HEK293 (cell line): ENCODE measurements at regions not wholly inside any gene's neighbourhood (a gene's known extent, or its start where the extent isn't known, plus 50 kb on each side); places are given as distances from the start of the nearest gene placed in this dataset.

Experiments
- CTCF ChIA-PET: fragments of 350-600 bp; formaldehyde crosslinking; extraction: SDS; loops from one replicate; lab custom pipeline; 2021; ENCODE audit warnings: antibody characterized with exemption; lab: Yijun Ruan, JAX
- POLR2A ChIA-PET: fragments of 300-600 bp; formaldehyde crosslinking; extraction: SDS; loops from one replicate; lab custom pipeline; 2020; ENCODE audit warnings: antibody characterized with exemption, inconsistent platforms; lab: Yijun Ruan, JAX
- H3K27ac ChIP-seq: fragments of 200-500 bp; sonication (Bioruptor generic); 2 replicates; pipeline ENCODE4 v1.5.1; 2014; ENCODE audit warnings: low read depth, low read length, control low read depth, inconsistent platforms; ENCODE audit errors: extremely low read depth
- H3K36me3 ChIP-seq, 2 experiments: fragments of 200-500 bp in 1 of 2; sonication (Bioruptor generic) in 1 of 2; 1 replicate in 1 of 2; 2 replicates in 1 of 2; pipeline ENCODE4 v1.5.1; 2014 to 2017; ENCODE audit warnings: inconsistent platforms in 2 of 2, low read length in 2 of 2; ENCODE audit not compliant: control insufficient read depth in 2 of 2, insufficient read depth in 1 of 2
- H3K4me1 ChIP-seq: fragments of 200-500 bp; sonication (Bioruptor generic); 2 replicates; pipeline ENCODE4 v1.5.1; 2014; ENCODE audit warnings: mild to moderate bottlenecking, low read length, inconsistent platforms; ENCODE audit not compliant: control insufficient read depth, insufficient read depth
- H3K4me3 ChIP-seq: 2 replicates; pipeline ENCODE4 v1.5.1; 2011; ENCODE audit warnings: low read depth, mild to moderate bottlenecking, control low read depth, low read length, moderate library complexity
- H3K9me3 ChIP-seq: fragments of 200-500 bp; sonication (Bioruptor generic); 2 replicates; pipeline ENCODE4 v1.5.1; 2014; ENCODE audit warnings: low read depth, low read length, inconsistent platforms; ENCODE audit not compliant: control insufficient read depth, insufficient read depth
- BCL11A ChIP-seq: fragments of 450-650 bp; formaldehyde crosslinking; IDR thresholded peaks from 2 replicates; pipeline ENCODE4 v1.5.1; 2016; ENCODE audit warnings: low read depth, missing biosample characterization, missing genetic modification characterization
- PRDM4 ChIP-seq: fragments of 450-650 bp; formaldehyde crosslinking; IDR thresholded peaks from 2 replicates; pipeline ENCODE4 v1.5.1; 2017; ENCODE audit warnings: missing biosample characterization, missing genetic modification characterization
- SCRT1 ChIP-seq: fragments of 450-650 bp; formaldehyde crosslinking; IDR thresholded peaks from 2 replicates; pipeline ENCODE4 v1.5.1; 2016; ENCODE audit warnings: missing biosample characterization, missing genetic modification characterization, borderline replicate concordance
- ZBTB10 ChIP-seq: fragments of 450-650 bp; formaldehyde crosslinking; IDR thresholded peaks from 2 replicates; pipeline ENCODE4 v1.5.1; 2016; ENCODE audit warnings: missing biosample characterization, missing genetic modification characterization
- ZBTB6 ChIP-seq: fragments of 450-650 bp; formaldehyde crosslinking; IDR thresholded peaks from 2 replicates; pipeline ENCODE4 v1.5.1; 2017; ENCODE audit warnings: missing biosample characterization, missing genetic modification characterization
- ZFHX2 ChIP-seq: fragments of 450-650 bp; formaldehyde crosslinking; conservative IDR thresholded peaks from 2 replicates; pipeline ENCODE4 v1.5.1; 2016; ENCODE audit warnings: missing biosample characterization, missing genetic modification characterization
- ZNF10 ChIP-seq: fragments of 450-650 bp; formaldehyde crosslinking; IDR thresholded peaks from 2 replicates; pipeline ENCODE4 v1.5.1; 2017; ENCODE audit warnings: missing biosample characterization, missing genetic modification characterization
- ZNF140 ChIP-seq: fragments of 450-650 bp; formaldehyde crosslinking; IDR thresholded peaks from 2 replicates; pipeline ENCODE4 v1.5.1; 2016; ENCODE audit warnings: missing biosample characterization, missing genetic modification characterization
- ZNF16 ChIP-seq: fragments of 450-650 bp; formaldehyde crosslinking; IDR thresholded peaks from 2 replicates; pipeline ENCODE4 v1.5.1; 2016; ENCODE audit warnings: low read depth, missing biosample characterization, missing genetic modification characterization
- ZNF214 ChIP-seq: fragments of 450-650 bp; formaldehyde crosslinking; IDR thresholded peaks from 2 replicates; pipeline ENCODE4 v1.5.1; 2017; ENCODE audit warnings: missing biosample characterization, mild to moderate bottlenecking, missing genetic modification characterization, borderline replicate concordance
- ZNF280D ChIP-seq: fragments of 450-650 bp; formaldehyde crosslinking; IDR thresholded peaks from 2 replicates; pipeline ENCODE4 v1.5.1; 2016; ENCODE audit warnings: missing biosample characterization, missing genetic modification characterization
- ZNF510 ChIP-seq: fragments of 450-650 bp; formaldehyde crosslinking; IDR thresholded peaks from 2 replicates; pipeline ENCODE4 v1.5.1; 2018; ENCODE audit warnings: mild to moderate bottlenecking, missing genetic modification characterization, missing biosample characterization; ENCODE audit not compliant: insufficient replicate concordance
- ZNF514 ChIP-seq: fragments of 450-650 bp; formaldehyde crosslinking; IDR thresholded peaks from 2 replicates; pipeline ENCODE4 v1.5.1; 2016; ENCODE audit warnings: missing biosample characterization, missing genetic modification characterization
- ZNF521 ChIP-seq: fragments of 450-650 bp; formaldehyde crosslinking; IDR thresholded peaks from 2 replicates; pipeline ENCODE4 v1.5.1; 2017; ENCODE audit warnings: missing biosample characterization, mild to moderate bottlenecking, missing genetic modification characterization
- ZNF707 ChIP-seq: fragments of 450-650 bp; formaldehyde crosslinking; IDR thresholded peaks from 2 replicates; pipeline ENCODE4 v1.5.1; 2016; ENCODE audit warnings: missing biosample characterization, missing genetic modification characterization
- TF ChIP-seq, protein P1 (sequence below): fragments of 450-650 bp; formaldehyde crosslinking; IDR thresholded peaks from 2 replicates; pipeline ENCODE4 v1.5.1; 2016; ENCODE audit warnings: missing biosample characterization, missing genetic modification characterization
- TF ChIP-seq, protein P2 (sequence below): fragments of 450-650 bp; formaldehyde crosslinking; IDR thresholded peaks from 2 replicates; pipeline ENCODE4 v1.5.1; 2016; ENCODE audit warnings: missing biosample characterization, missing genetic modification characterization, low read depth

DNA sequence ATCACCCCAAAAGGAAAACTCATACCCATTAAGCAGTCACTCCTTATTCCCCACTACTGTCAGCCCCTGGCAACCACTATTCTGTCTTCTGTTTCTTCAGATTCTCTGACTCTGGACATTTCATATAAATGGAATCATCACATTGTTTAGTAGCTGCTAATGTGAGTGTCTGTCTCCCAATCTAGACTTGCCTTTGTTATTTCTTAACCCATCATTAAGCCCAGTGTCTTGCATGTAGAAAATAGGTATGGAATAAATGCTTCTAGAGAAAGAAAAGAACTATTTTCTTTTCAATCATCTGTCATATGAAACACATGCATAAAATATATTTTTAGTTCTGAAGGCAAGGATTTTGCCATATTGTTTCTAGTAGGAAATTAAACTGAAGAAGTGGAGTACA, 610.0 kb downstream of the PLPP3 start:
- no peak overlapping the region for H3K4me3 ChIP-seq
- POLR2A ChIA-PET = no interaction called here
- H3K36me3 ChIP-seq = no peaks in the 10 kb centered on the region
- no peak overlapping the region for H3K27ac ChIP-seq
- TF ChIP-seq ZNF521 (tag by site-specific recombination) (no peak), ZBTB10 (tag by site-specific recombination) (no peak), ZNF707 (tag by site-specific recombination) (no peak), ZNF140 (tag by site-specific recombination) (no peak), BCL11A (no peak)
- TF ChIP-seq, protein P1, sequence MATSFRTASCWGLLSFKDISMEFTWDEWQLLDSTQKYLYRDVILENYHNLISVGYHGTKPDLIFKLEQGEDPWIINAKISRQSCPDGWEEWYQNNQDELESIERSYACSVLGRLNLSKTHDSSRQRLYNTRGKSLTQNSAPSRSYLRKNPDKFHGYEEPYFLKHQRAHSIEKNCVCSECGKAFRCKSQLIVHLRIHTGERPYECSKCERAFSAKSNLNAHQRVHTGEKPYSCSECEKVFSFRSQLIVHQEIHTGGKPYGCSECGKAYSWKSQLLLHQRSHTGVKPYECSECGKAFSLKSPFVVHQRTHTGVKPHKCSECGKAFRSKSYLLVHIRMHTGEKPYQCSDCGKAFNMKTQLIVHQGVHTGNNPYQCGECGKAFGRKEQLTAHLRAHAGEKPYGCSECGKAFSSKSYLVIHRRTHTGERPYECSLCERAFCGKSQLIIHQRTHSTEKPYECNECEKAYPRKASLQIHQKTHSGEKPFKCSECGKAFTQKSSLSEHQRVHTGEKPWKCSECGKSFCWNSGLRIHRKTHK (tag by site-specific recombination) = no peak
- TF ChIP-seq, protein P2, sequence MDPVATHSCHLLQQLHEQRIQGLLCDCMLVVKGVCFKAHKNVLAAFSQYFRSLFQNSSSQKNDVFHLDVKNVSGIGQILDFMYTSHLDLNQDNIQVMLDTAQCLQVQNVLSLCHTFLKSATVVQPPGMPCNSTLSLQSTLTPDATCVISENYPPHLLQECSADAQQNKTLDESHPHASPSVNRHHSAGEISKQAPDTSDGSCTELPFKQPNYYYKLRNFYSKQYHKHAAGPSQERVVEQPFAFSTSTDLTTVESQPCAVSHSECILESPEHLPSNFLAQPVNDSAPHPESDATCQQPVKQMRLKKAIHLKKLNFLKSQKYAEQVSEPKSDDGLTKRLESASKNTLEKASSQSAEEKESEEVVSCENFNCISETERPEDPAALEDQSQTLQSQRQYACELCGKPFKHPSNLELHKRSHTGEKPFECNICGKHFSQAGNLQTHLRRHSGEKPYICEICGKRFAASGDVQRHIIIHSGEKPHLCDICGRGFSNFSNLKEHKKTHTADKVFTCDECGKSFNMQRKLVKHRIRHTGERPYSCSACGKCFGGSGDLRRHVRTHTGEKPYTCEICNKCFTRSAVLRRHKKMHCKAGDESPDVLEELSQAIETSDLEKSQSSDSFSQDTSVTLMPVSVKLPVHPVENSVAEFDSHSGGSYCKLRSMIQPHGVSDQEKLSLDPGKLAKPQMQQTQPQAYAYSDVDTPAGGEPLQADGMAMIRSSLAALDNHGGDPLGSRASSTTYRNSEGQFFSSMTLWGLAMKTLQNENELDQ (tag by site-specific recombination) = no peak
- H3K4me1 ChIP-seq = peaks cover 8% of the 10 kb centered on the region; the same call in 1 of the 2 replicates
- CTCF ChIA-PET = no interaction called here
- H3K9me3 ChIP-seq = no peaks in the 10 kb centered on the region

- H3K36me3 ChIP-seq = no peaks in the 10 kb centered on the region
- CTCF ChIA-PET = no interaction called here
- H3K9me3 ChIP-seq = no peaks in the 10 kb centered on the region
- H3K27ac ChIP-seq = no peak overlapping the region
- no peak for TF ChIP-seq ZNF514 (tag by site-specific recombination)
- no peak for TF ChIP-seq ZNF510 (tag by site-specific recombination)
- TF ChIP-seq ZFHX2 = no peak
- H3K4me3 ChIP-seq = no peak overlapping the region
- POLR2A ChIA-PET = no interaction called here
- H3K4me1 ChIP-seq = peaks cover 8% of the 10 kb centered on the region; the same call in 1 of the 2 replicates
These were observed 610.7 kb downstream of the PLPP3 start for GRCh38 chr1:55968661-55969060.

DNA sequence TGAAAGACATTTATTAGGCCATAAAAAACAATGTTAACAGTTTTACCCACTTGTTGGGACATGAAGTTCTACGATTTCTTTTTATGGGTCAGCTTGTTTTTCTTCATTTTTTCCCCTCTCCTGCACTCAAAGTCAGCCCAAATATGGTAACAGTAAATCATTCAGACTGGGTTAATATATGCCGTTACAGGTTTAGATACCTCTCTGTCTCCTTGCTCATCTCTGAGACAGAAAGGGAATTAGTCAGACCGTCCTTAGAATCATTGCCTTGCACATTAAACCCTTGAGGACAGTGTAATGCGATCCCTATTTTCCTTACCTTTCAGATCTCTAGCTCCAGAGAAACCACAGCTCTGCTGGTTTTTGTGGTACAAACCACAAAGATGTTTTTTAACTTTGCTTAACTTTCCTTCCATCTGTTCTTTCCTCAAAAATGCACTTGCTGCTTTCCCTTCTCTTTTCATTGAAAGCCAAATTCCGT, 613.3 kb downstream of the PLPP3 start:
- H3K27ac ChIP-seq = no peak overlapping the region
- POLR2A ChIA-PET = no interaction called here
- TF ChIP-seq ZNF214 (tag by site-specific recombination) (no peak), PRDM4 (tag by site-specific recombination) (no peak), ZBTB6 (tag by site-specific recombination) (no peak), ZNF280D (tag by site-specific recombination) (no peak), SCRT1 (tag by site-specific recombination) (0 out of 2 replicates have a peak, but pooled peaks have one; percentile 36), ZNF10 (tag by site-specific recombination) (no peak), ZNF16 (no peak)

More for the DNA sequence above, 613.3 kb downstream of the PLPP3 start:
- no peak overlapping the region for H3K4me3 ChIP-seq
- no peaks in the 10 kb centered on the region for H3K9me3 ChIP-seq
- CTCF ChIA-PET = no interaction called here
- peaks cover 8% of the 10 kb centered on the region; the same call in 1 of the 2 replicates for H3K4me1 ChIP-seq
- H3K36me3 ChIP-seq = no peaks in the 10 kb centered on the region
